ENCODE measurements at regions not wholly inside any gene's neighbourhood (a gene's known extent, or its start where the extent isn't known, plus 50 kb on each side); places are given as distances from the start of the nearest gene placed in this dataset.

- no peak for TF ChIP-seq CTCF (IDR thresholded peaks at IDR 0.05)
- TF ChIP-seq POLR2A (IDR thresholded peaks at IDR 0.05), result no peak
Observed at GRCh38 chr3:193910886-193911738, 224.8 kb upstream of the HES1 start.
